ENCODE measurements at regions not wholly inside any gene's neighbourhood (a gene's known extent, or its start where the extent isn't known, plus 50 kb on each side); places are given as distances from the start of the nearest gene placed in this dataset.

DNA sequence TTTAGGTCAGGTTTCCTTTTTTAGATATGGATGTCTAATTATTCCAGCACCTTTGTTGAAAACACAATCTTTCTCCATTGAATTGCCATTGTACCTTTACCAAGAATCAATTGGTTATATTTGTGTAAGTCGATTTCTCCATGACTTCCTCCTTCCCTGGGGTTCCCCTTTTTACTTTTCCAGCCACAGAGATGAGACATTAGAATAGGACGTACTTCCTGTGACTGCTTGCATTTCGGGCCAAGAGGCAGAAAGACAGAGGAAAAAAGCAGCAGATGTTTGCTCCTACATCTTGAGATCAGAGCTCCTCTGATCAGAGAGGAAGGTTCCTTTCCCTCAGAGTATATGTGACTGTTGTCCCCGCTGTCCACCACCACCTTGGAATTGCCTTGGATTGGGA is 453.7 kb upstream of the RGS6 start:
- DNase-seq (ENCODE audit: low read depth): peak; percentile 53
- no peak overlapping the region for H3K4me3 ChIP-seq (ENCODE audit: low read depth, low read length)
- TF ChIP-seq, protein P1, sequence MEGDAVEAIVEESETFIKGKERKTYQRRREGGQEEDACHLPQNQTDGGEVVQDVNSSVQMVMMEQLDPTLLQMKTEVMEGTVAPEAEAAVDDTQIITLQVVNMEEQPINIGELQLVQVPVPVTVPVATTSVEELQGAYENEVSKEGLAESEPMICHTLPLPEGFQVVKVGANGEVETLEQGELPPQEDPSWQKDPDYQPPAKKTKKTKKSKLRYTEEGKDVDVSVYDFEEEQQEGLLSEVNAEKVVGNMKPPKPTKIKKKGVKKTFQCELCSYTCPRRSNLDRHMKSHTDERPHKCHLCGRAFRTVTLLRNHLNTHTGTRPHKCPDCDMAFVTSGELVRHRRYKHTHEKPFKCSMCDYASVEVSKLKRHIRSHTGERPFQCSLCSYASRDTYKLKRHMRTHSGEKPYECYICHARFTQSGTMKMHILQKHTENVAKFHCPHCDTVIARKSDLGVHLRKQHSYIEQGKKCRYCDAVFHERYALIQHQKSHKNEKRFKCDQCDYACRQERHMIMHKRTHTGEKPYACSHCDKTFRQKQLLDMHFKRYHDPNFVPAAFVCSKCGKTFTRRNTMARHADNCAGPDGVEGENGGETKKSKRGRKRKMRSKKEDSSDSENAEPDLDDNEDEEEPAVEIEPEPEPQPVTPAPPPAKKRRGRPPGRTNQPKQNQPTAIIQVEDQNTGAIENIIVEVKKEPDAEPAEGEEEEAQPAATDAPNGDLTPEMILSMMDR (IDR thresholded peaks at IDR 0.05; ENCODE audit: insufficient read depth, low read depth, low read length, missing control alignments): no peak

DNA sequence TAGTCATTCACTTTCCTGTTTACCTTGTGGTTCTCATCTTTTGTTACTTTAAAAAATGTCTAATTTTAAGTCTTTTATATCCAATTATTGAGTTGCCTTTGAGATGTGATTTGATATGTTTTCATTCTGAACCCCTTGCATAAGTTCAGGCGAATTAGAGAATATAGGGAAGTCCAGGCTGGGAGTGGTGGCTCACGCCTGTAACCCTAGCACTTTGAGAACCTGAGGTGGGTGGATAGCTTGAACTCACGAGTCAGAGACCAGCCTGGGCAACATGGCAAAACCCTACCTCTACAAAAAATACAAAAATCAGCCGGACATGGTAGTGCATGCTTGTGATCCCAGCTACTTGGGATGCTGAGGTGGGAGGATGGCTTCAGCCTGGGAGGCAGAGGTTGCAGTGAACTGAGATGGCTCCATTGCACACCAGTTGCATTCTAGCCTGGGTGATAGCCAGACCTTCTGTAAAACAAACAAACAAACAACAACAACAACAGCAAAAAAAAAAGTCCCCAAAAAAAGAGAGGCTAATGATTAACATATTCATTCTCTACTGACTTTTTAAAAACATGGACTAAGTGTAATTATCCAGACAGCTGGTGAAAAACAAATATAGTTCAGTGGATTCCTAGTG is 451.1 kb upstream of the RGS6 start:
- TF ChIP-seq, protein P1 (IDR thresholded peaks at IDR 0.05; ENCODE audit: insufficient read depth, low read depth, low read length, missing control alignments): no peak
- DNase-seq (ENCODE audit: low read depth): no peak
- no peak overlapping the region for H3K4me3 ChIP-seq (ENCODE audit: low read depth, low read length)

DNA sequence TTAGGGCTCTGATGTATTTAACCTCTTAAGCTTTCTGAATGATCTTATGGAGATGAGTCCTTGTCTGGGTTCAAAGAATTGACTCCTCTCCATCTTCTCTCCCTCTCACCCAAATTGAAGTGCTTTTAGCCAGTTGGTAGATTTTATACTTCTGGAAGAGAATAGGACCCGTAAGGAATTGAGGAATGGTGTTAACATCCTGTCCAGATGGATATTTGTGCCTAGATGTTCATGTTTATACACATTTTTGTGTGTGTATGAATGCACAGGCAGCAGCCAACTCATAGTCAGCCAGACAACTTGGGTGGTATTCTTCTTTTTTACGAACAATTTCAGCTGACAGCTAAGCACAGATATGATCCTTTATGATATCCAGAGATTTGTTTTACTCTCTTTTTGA is 449.6 kb upstream of the RGS6 start:
- H3K4me3 ChIP-seq (ENCODE audit: low read depth, low read length): no peak overlapping the region
- TF ChIP-seq, protein P1 (IDR thresholded peaks at IDR 0.05; ENCODE audit: insufficient read depth, low read depth, low read length, missing control alignments): no peak
- no peak for DNase-seq (ENCODE audit: low read depth)

DNA sequence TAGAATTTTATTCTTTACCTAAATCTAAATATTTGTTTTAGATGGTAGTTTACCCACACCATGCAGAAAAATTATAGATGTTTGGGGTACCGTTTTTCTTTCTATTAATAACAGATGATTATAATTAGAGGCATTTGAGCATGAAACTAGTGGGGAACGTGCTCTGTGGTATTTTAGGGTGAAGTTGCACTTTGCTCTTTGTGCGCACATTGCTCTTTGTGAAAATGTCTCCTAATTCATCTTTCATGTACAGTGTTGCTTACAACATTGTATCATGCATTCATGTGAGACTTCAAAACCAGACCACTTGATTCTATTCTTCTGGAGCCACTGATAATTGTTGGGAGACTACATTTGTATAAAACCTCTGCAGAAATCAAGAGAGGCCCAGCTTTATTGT is 449.1 kb upstream of the RGS6 start:
- no peak for DNase-seq (ENCODE audit: low read depth)
- no peak overlapping the region for H3K4me3 ChIP-seq (ENCODE audit: low read depth, low read length)
- TF ChIP-seq, protein P1 (IDR thresholded peaks at IDR 0.05; ENCODE audit: insufficient read depth, low read depth, low read length, missing control alignments): no peak

DNA sequence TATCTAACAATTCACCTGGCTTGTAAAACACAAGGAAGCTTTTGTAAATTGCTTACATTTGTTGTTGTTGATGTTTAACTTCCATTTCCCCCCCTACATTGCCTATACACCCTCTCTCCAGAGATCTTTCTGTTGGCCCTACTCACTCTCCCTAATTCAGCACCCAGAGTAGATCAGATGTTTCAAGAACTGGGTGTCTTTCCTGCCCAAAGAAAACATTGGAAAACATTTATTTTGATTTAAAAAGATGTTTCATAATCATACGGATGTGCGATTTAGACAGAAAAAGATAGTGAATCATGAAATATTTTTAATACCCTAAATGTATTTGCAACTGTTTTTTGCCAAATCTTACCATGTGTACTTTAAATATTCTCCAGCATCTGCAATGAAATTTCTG is 446.4 kb upstream of the RGS6 start:
- TF ChIP-seq, protein P1 (IDR thresholded peaks at IDR 0.05; ENCODE audit: insufficient read depth, low read depth, low read length, missing control alignments): no peak
- no peak for DNase-seq (ENCODE audit: low read depth)
- no peak overlapping the region for H3K4me3 ChIP-seq (ENCODE audit: low read depth, low read length)

DNA sequence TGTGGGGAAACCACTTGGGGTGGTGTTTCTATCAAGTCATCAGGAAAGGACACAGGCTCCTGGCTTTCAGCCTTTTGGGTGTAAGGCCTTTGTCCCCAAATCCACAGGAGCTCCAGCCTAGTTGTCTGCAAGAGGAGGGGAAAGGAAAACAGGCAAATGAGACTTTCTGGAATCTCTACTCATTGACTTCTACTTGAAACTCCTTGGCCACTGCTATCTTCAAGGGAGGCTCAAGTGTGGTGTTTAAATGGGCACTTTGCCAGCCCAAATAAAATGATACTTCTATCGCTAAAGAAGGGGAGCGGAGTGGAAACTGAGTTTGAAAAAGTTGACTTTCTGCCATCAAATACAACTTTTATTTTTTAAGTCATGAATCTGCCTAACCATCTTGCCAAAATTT is 445.9 kb upstream of the RGS6 start:
- DNase-seq (ENCODE audit: low read depth): no peak
- TF ChIP-seq, protein P1 (IDR thresholded peaks at IDR 0.05; ENCODE audit: insufficient read depth, low read depth, low read length, missing control alignments): no peak

DNA sequence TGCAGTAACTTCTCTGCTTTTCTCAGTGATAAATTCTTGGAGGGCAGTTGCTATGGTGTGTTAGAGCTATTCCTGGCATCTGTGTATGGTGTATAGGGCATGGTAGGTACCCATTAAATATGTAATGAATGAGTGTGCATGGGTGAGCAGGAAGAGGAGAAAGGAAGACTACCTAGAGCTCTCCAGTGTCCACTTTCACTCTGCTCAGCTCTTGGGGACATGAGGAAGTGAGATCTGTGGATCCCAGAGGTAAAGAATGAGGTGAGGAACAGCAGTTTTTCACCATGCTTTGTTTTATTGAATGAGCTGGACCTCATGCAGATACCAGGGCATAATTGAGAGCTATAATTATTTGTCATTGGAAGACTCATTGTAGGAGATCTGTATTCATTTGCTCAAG is 444.8 kb upstream of the RGS6 start:
- no peak overlapping the region for H3K4me3 ChIP-seq (ENCODE audit: low read depth, low read length)
- peak; percentile 31 for DNase-seq (ENCODE audit: low read depth)

More for the DNA sequence above, 445.9 kb upstream of the RGS6 start:
- H3K4me3 ChIP-seq (ENCODE audit: low read depth, low read length): no peak overlapping the region

More for the DNA sequence above, 444.8 kb upstream of the RGS6 start:
- TF ChIP-seq, protein P1 (IDR thresholded peaks at IDR 0.05; ENCODE audit: insufficient read depth, low read depth, low read length, missing control alignments): no peak
